Esophagus muscularis mucosa (tissue), 4 donors: ENCODE measurements at regions not wholly inside any gene's neighbourhood (a gene's known extent, or its start where the extent isn't known, plus 50 kb on each side); places are given as distances from the start of the nearest gene placed in this dataset.

Experiments
- EP300 ChIP-seq: sonication (generic); formaldehyde crosslinking; IDR thresholded peaks from one replicate; pipeline ENCODE4 v1.6.1; 2017; ENCODE audit warnings: antibody characterized with exemption
- POLR2A ChIP-seq: fragments of 450-650 bp; IDR thresholded peaks from one replicate; pipeline ENCODE4 v1.6.1; 2017; ENCODE audit warnings: antibody characterized with exemption, moderate library complexity, mild to moderate bottlenecking, low read depth
- POLR2AphosphoS5 ChIP-seq, 2 donors: sonication (generic); formaldehyde crosslinking; IDR thresholded peaks; one replicate each; pipeline ENCODE4 v1.6.1; 2017; ENCODE audit warnings: antibody characterized with exemption in 2 of 2
- TF ChIP-seq, protein P1 (sequence below), 3 experiments: fragments of 200-600 bp in 2 of 3; fragments of 450-650 bp in 1 of 3; sonication (generic) in 2 of 3; IDR thresholded peaks; one replicate each; pipeline ENCODE4 v1.5.1; 2017 to 2019; ENCODE audit warnings: antibody characterized with exemption in 3 of 3, mild to moderate bottlenecking in 2 of 3, moderate library complexity in 1 of 3

GRCh38 chr6:139565591-139565990, 191.1 kb upstream of the CITED2 start:
- TF ChIP-seq, protein P1, sequence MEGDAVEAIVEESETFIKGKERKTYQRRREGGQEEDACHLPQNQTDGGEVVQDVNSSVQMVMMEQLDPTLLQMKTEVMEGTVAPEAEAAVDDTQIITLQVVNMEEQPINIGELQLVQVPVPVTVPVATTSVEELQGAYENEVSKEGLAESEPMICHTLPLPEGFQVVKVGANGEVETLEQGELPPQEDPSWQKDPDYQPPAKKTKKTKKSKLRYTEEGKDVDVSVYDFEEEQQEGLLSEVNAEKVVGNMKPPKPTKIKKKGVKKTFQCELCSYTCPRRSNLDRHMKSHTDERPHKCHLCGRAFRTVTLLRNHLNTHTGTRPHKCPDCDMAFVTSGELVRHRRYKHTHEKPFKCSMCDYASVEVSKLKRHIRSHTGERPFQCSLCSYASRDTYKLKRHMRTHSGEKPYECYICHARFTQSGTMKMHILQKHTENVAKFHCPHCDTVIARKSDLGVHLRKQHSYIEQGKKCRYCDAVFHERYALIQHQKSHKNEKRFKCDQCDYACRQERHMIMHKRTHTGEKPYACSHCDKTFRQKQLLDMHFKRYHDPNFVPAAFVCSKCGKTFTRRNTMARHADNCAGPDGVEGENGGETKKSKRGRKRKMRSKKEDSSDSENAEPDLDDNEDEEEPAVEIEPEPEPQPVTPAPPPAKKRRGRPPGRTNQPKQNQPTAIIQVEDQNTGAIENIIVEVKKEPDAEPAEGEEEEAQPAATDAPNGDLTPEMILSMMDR (IDR thresholded peaks at IDR 0.05), result no peak
- TF ChIP-seq POLR2AphosphoS5 (IDR thresholded peaks at IDR 0.05) (no peak), POLR2A (no peak), EP300 (no peak)
